SK-N-SH (cell line): ENCODE measurements at regions not wholly inside any gene's neighbourhood (a gene's known extent, or its start where the extent isn't known, plus 50 kb on each side); places are given as distances from the start of the nearest gene placed in this dataset.

ENCODE experiments used
- FOXJ3 ChIP-seq: sonication (generic); formaldehyde crosslinking; IDR thresholded peaks from 2 replicates; pipeline ENCODE4 v1.5.1; 2020; ENCODE audit warnings: mild to moderate bottlenecking, missing genetic modification reagents
- FOXM1 ChIP-seq: IDR thresholded peaks from 2 replicates; pipeline ENCODE4 v1.4.0; 2012; ENCODE audit warnings: low read depth, mild to moderate bottlenecking
- MXI1 ChIP-seq: IDR thresholded peaks from 2 replicates; pipeline ENCODE4 v1.6.1; 2012; ENCODE audit warnings: mild to moderate bottlenecking, low read depth, low read length, improper control_type of control experiment
- SMC3 ChIP-seq: IDR thresholded peaks from 2 replicates; pipeline ENCODE4 v1.6.1; 2012; ENCODE audit warnings: low read depth, low read length, improper control_type of control experiment
- TAF1 ChIP-seq: IDR thresholded peaks from 2 replicates; pipeline ENCODE4 v1.6.1; 2012; ENCODE audit warnings: low read depth, mild to moderate bottlenecking, low read length, moderate library complexity, borderline replicate concordance
- TF ChIP-seq, protein P1 (sequence below): fragments of 200-600 bp; sonication (generic); IDR thresholded peaks from 2 replicates; pipeline ENCODE4 v1.6.1; 2017; ENCODE audit warnings: antibody characterized with exemption, mild to moderate bottlenecking, moderate library complexity
- TF ChIP-seq, protein P2 (sequence below): fragments of 150-350 bp; IDR thresholded peaks from 2 replicates; pipeline ENCODE4 v1.6.1; 2017; ENCODE audit warnings: antibody characterized with exemption, low read length, low read depth, borderline replicate concordance
- TF ChIP-seq, protein P3 (sequence below): IDR thresholded peaks from 2 replicates; pipeline ENCODE4 v1.4.0; 2012; ENCODE audit warnings: low read depth, borderline replicate concordance
- TF ChIP-seq, protein P4 (sequence below): IDR thresholded peaks from 2 replicates; pipeline ENCODE4; 2012

DNA sequence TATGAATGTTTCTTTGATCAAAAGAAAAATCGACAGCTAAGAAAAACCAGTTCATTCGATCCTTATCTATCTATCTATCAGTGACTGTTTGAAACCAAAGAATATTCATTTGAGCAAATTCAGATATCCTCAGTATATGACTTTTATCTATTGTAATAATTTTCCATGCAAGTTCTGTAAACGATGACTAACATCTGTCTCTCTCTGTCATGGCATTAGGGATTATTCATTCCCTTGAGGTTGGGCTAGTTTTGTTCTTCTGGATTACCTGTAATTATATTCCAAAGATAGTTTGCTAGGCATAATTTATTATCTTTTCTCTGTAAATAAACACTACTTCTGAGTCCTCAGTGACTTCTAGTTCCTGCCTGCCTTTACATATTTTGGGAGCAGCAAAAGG lies 497.7 kb upstream of the CDH11 start:
- TF ChIP-seq FOXM1: no peak
- no peak for TF ChIP-seq FOXJ3 (CRISPR knock-in tag)
- TF ChIP-seq, protein P1, sequence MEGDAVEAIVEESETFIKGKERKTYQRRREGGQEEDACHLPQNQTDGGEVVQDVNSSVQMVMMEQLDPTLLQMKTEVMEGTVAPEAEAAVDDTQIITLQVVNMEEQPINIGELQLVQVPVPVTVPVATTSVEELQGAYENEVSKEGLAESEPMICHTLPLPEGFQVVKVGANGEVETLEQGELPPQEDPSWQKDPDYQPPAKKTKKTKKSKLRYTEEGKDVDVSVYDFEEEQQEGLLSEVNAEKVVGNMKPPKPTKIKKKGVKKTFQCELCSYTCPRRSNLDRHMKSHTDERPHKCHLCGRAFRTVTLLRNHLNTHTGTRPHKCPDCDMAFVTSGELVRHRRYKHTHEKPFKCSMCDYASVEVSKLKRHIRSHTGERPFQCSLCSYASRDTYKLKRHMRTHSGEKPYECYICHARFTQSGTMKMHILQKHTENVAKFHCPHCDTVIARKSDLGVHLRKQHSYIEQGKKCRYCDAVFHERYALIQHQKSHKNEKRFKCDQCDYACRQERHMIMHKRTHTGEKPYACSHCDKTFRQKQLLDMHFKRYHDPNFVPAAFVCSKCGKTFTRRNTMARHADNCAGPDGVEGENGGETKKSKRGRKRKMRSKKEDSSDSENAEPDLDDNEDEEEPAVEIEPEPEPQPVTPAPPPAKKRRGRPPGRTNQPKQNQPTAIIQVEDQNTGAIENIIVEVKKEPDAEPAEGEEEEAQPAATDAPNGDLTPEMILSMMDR: no peak
- no peak for TF ChIP-seq SMC3
- TF ChIP-seq, protein P2, sequence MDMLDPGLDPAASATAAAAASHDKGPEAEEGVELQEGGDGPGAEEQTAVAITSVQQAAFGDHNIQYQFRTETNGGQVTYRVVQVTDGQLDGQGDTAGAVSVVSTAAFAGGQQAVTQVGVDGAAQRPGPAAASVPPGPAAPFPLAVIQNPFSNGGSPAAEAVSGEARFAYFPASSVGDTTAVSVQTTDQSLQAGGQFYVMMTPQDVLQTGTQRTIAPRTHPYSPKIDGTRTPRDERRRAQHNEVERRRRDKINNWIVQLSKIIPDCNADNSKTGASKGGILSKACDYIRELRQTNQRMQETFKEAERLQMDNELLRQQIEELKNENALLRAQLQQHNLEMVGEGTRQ: no peak
- TF ChIP-seq, protein P3, sequence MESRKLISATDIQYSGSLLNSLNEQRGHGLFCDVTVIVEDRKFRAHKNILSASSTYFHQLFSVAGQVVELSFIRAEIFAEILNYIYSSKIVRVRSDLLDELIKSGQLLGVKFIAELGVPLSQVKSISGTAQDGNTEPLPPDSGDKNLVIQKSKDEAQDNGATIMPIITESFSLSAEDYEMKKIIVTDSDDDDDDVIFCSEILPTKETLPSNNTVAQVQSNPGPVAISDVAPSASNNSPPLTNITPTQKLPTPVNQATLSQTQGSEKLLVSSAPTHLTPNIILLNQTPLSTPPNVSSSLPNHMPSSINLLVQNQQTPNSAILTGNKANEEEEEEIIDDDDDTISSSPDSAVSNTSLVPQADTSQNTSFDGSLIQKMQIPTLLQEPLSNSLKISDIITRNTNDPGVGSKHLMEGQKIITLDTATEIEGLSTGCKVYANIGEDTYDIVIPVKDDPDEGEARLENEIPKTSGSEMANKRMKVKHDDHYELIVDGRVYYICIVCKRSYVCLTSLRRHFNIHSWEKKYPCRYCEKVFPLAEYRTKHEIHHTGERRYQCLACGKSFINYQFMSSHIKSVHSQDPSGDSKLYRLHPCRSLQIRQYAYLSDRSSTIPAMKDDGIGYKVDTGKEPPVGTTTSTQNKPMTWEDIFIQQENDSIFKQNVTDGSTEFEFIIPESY: no peak
- TF ChIP-seq TAF1: no peak
- no peak for TF ChIP-seq MXI1
- TF ChIP-seq, protein P4, sequence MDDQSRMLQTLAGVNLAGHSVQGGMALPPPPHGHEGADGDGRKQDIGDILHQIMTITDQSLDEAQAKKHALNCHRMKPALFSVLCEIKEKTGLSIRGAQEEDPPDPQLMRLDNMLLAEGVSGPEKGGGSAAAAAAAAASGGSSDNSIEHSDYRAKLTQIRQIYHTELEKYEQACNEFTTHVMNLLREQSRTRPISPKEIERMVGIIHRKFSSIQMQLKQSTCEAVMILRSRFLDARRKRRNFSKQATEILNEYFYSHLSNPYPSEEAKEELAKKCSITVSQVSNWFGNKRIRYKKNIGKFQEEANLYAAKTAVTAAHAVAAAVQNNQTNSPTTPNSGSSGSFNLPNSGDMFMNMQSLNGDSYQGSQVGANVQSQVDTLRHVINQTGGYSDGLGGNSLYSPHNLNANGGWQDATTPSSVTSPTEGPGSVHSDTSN: no peak
